Right lobe of liver (tissue), 4 donors: ENCODE measurements at regions not wholly inside any gene's neighbourhood (a gene's known extent, or its start where the extent isn't known, plus 50 kb on each side); places are given as distances from the start of the nearest gene placed in this dataset.

ENCODE experiments used
- POLR2A ChIP-seq: fragments of 450-650 bp; IDR thresholded peaks from one replicate; pipeline ENCODE4 v1.6.1; 2017; ENCODE audit warnings: antibody characterized with exemption, mild to moderate bottlenecking
- TF ChIP-seq, protein P1 (sequence below), 4 donors: fragments of 200-600 bp in 3 of 4; fragments of 450-650 bp in 1 of 4; IDR thresholded peaks; one replicate each; pipeline versions ENCODE4 v1.5.1 to v1.8.0; 2016 to 2022; ENCODE audit warnings: antibody characterized with exemption in 4 of 4, mild to moderate bottlenecking in 2 of 4
- donor health status: DM: no; HTN: no; CAD: no.
- donor health status: DM: no; HTN: no; CAD: no.
- donor health status: DM: no; HTN: yes; CAD: no.

DNA sequence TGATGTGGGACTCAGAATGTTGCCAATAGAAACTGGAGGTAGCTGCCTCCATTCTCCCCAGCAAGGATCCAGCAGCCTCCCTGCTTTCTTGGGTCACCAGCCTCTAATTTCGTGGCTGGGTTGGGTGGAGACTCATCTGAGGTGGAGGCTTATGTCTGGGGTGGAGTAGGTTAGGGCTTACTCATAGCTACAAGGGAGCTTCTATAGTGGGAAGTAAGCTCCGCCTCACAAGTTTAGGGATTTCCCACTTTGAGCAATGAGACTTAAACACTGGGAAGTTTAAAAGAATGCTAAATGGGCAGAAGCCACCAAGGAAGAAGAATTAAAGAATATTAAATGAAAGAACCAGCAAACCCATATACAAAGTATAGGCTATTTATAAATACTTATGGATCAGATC is 63.8 kb downstream of the GJD2 start:
- TF ChIP-seq, protein P1, sequence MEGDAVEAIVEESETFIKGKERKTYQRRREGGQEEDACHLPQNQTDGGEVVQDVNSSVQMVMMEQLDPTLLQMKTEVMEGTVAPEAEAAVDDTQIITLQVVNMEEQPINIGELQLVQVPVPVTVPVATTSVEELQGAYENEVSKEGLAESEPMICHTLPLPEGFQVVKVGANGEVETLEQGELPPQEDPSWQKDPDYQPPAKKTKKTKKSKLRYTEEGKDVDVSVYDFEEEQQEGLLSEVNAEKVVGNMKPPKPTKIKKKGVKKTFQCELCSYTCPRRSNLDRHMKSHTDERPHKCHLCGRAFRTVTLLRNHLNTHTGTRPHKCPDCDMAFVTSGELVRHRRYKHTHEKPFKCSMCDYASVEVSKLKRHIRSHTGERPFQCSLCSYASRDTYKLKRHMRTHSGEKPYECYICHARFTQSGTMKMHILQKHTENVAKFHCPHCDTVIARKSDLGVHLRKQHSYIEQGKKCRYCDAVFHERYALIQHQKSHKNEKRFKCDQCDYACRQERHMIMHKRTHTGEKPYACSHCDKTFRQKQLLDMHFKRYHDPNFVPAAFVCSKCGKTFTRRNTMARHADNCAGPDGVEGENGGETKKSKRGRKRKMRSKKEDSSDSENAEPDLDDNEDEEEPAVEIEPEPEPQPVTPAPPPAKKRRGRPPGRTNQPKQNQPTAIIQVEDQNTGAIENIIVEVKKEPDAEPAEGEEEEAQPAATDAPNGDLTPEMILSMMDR (IDR thresholded peaks at IDR 0.05) = no peak
- no peak for TF ChIP-seq POLR2A
